ENCODE measurements at regions not wholly inside any gene's neighbourhood (a gene's known extent, or its start where the extent isn't known, plus 50 kb on each side); places are given as distances from the start of the nearest gene placed in this dataset.

DNA sequence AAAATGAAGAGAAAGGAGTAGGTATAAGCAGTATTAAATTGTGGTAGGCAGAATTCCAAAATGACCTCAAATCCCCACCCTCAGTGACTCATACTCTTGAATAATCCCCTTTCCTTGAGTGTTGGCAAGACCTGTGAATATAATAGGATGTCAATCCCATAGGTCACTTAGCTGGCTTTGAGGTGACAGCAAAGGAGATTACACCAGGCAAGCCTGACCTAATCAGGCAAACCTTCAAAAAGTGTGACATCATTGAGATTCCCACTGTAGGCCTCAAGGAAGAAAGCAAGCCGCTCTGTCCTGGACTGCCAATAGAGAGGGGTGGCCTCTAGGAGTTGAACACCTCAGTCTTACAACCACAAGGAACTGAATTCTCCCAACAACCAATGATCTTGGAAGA, 535.2 kb downstream of the RBFOX1 start:
- TF ChIP-seq, protein P1, sequence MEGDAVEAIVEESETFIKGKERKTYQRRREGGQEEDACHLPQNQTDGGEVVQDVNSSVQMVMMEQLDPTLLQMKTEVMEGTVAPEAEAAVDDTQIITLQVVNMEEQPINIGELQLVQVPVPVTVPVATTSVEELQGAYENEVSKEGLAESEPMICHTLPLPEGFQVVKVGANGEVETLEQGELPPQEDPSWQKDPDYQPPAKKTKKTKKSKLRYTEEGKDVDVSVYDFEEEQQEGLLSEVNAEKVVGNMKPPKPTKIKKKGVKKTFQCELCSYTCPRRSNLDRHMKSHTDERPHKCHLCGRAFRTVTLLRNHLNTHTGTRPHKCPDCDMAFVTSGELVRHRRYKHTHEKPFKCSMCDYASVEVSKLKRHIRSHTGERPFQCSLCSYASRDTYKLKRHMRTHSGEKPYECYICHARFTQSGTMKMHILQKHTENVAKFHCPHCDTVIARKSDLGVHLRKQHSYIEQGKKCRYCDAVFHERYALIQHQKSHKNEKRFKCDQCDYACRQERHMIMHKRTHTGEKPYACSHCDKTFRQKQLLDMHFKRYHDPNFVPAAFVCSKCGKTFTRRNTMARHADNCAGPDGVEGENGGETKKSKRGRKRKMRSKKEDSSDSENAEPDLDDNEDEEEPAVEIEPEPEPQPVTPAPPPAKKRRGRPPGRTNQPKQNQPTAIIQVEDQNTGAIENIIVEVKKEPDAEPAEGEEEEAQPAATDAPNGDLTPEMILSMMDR (IDR thresholded peaks at IDR 0.05): no peak
- TF ChIP-seq POLR2A (IDR thresholded peaks at IDR 0.05): no peak

Data from adrenal gland (tissue), 5 donors.